HT-29 (cell line): ENCODE measurements at regions not wholly inside any gene's neighbourhood (a gene's known extent, or its start where the extent isn't known, plus 50 kb on each side); places are given as distances from the start of the nearest gene placed in this dataset.

Experiments
- DNase-seq: peaks from one replicate; pipeline ENCODE4 v3.0.0-alpha.2; 2015; ENCODE audit warnings: low spot score

- DNase-seq: no peak
Measured at GRCh38 chr2:104599787-104600510, 254.0 kb upstream of the POU3F3 start.

- no peak for DNase-seq
Measured at GRCh38 chr2:104606056-104606455, 247.9 kb upstream of the POU3F3 start.

- no peak for DNase-seq
Measured at GRCh38 chr2:104616856-104617255, 237.1 kb upstream of the POU3F3 start.

DNA sequence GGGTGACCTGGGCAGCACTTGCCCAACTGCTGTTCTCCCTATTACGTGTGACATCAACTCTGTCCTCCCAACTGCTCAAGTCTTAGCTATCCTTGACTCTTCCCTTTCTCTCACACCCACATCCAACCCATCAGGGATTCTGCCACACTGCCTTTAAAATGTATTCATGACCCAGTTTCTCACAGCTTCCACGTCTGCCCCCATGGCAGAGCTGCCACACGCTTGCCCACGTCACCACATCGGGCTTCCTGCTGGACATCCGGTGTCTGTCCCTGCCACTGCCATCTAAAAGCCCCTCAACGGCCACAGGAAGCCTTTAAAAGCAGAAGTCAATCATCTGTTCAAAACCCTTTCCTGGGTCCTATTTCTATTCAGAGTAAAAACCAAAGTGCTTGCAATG lies 233.1 kb upstream of the POU3F3 start:
- DNase-seq: no peak

GRCh38 chr2:104635608-104636007 lies 218.3 kb upstream of the POU3F3 start:
- no peak for DNase-seq

- no peak for DNase-seq
Measured at GRCh38 chr2:104638190-104638858, 215.6 kb upstream of the POU3F3 start.

GRCh38 chr2:104638859-104639202 lies 215.1 kb upstream of the POU3F3 start:
- DNase-seq: no peak

GRCh38 chr2:104641786-104642185 lies 212.1 kb upstream of the POU3F3 start:
- DNase-seq: no peak

DNA sequence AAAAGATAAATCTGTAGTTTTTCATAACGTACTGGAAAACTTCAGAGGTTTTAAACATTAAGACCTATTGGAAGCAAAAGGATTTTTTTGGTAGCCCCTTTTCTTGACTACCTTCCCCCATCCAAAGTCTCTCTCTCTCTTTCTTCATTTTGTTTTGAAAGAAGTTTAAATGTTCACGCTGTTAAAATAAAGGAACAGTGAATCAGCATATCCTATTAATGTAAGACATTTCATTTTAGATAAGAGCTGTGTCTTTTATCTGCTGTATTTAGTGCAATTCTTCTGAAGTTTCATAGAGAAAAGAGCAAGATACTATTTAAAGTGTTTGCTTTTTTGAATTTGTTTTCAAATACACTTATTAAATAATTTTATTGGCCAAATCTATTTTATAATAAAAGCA lies 205.5 kb upstream of the POU3F3 start:
- DNase-seq: no peak

DNA sequence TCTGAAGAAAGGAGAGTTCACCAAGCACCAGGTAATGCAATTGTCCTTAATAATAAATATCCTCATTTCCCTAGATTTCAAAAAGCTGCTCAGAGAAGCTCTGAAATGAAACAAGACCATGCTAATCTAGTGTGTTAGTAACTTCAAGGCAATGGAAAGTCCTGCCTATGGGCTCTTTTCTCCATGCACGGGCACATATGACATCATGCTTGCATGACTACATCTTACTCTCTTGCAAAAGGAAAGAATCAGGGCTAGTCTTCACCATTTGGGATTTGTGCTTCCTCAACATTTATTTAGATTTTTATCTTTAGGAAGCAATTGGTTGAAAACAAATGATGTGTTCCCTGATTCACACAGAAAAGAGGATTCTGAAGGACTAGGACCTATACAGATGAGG lies 204.0 kb upstream of the POU3F3 start:
- DNase-seq: no peak

GRCh38 chr2:104650405-104650996 lies 203.4 kb upstream of the POU3F3 start:
- no peak for DNase-seq

DNA sequence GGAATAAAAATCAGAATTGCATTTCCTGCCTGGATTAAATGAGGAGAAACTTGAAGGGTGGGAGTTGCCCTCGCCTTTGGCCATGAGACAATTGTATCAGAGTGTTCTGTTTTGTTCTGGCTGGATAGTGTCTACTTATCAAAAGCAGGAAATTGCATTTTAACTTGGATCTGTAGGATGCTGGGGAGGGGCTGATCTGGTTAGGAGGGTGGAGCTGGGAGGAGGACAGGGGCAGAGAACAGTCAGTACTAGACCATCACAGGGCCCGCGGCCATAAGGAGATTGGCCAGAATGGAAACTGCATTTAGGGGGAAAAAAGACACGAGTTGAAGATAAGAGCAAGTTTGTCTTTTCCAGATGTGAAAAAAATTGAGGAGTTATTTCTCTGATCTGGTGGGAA lies 199.1 kb upstream of the POU3F3 start:
- DNase-seq: no peak

DNA sequence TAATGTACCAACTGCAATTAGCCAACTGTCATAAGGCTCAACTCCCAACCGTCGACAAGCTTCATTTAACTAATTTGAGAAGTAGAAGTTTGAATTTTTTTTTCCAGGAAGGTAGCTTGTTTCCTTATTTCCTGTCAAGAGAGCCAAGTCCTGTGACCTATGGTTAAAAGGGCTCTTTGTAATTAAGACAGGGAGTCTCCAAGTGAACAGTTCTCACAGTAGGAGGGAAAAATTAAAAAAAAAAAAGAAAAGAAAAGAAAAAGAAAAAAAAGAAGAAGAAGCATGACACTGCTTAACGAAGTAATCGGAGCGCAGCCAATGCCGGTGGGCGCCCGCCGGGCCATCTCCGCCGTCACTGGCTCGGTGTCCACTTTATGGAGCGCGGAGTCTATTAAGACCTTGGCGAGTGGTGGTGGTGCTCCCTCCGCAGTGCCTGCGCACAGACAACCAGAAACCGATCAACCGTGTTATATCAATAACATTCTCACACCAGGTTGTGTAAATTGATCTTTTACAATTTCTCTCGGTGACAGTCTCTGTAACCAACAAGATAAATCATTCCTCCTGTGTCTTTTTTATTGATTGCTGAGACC lies 197.2 kb upstream of the POU3F3 start:
- no peak for DNase-seq

- no peak for DNase-seq
Measured at GRCh38 chr2:104658144-104658835, 195.6 kb upstream of the POU3F3 start.

GRCh38 chr2:104658904-104659591 lies 194.9 kb upstream of the POU3F3 start:
- DNase-seq: no peak

GRCh38 chr2:104660991-104661390 lies 192.9 kb upstream of the POU3F3 start:
- no peak for DNase-seq

DNA sequence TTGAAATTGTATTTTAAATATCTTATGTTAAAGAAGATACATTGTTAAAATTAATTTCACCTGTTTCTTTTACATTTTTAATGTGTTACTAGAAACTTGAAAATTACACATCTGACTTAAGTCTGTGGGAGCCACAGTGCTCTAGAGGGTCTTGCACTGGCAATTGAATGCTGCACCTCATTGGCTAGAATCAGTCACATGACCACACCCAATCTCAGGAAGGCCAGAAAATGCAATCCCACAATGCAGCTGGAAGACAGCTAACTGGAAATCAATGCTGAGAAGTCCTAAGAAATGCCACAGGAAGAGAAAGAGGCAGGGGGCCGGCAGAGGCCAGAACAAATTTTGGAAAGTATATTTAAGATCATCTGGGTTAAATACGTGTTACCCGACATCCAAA lies 189.2 kb upstream of the POU3F3 start:
- no peak for DNase-seq

DNA sequence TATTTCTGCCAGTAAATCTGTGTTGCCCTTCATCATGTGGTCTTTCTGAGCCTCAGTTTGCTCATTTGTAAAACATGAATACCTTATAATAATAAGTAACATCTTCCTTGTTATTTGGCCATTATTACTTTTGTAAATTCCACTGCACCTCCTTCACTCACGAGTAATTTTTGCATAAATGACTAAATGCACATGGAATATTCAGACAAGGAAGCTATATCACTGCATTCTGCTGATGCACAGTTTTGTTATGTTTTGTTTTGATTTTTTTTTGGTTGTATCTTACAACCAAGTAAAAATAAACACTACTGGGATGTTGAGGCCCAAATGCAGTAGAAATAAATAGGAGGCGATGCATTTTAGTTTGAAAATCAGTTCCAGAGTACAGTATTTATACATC lies 185.3 kb upstream of the POU3F3 start:
- DNase-seq: no peak

GRCh38 chr2:104673225-104673624 lies 180.7 kb upstream of the POU3F3 start:
- DNase-seq: no peak

GRCh38 chr2:104678181-104678580 lies 175.7 kb upstream of the POU3F3 start:
- no peak for DNase-seq

GRCh38 chr2:104685591-104685990 lies 168.3 kb upstream of the POU3F3 start:
- no peak for DNase-seq

GRCh38 chr2:104687147-104687546 lies 166.8 kb upstream of the POU3F3 start:
- no peak for DNase-seq
